H1 (cell line): ENCODE measurements at regions not wholly inside any gene's neighbourhood (a gene's known extent, or its start where the extent isn't known, plus 50 kb on each side); places are given as distances from the start of the nearest gene placed in this dataset.

Experiments
- CHD7 ChIP-seq: fragments of 300-600 bp; sonication (generic); IDR thresholded peaks from 2 replicates; pipeline ENCODE4 v1.7.1; 2012; ENCODE audit warnings: low read length, moderate library complexity, mild to moderate bottlenecking, inconsistent platforms; ENCODE audit not compliant: insufficient replicate concordance
- NRF1 ChIP-seq: IDR thresholded peaks from 2 replicates; pipeline ENCODE4 v1.6.1; 2011; ENCODE audit warnings: mild to moderate bottlenecking, low read depth, low read length, improper control_type of control experiment
- POLR2A ChIP-seq, 2 experiments: IDR thresholded peaks; 1 replicate in 1 of 2; 2 replicates in 1 of 2; pipeline ENCODE4 v1.6.1; 2011; ENCODE audit warnings: low read depth in 2 of 2, low read length in 2 of 2, mild to moderate bottlenecking in 2 of 2; ENCODE audit errors: control extremely low read depth in 1 of 2
- RXRA ChIP-seq: IDR thresholded peaks from 2 replicates; pipeline ENCODE4 v1.6.1; 2011; ENCODE audit warnings: low read depth, mild to moderate bottlenecking, low read length, moderate library complexity; ENCODE audit not compliant: insufficient read depth
- TCF12 ChIP-seq: IDR thresholded peaks from 2 replicates; pipeline ENCODE4 v1.6.1; 2011; ENCODE audit warnings: low read depth, mild to moderate bottlenecking, low read length

DNA sequence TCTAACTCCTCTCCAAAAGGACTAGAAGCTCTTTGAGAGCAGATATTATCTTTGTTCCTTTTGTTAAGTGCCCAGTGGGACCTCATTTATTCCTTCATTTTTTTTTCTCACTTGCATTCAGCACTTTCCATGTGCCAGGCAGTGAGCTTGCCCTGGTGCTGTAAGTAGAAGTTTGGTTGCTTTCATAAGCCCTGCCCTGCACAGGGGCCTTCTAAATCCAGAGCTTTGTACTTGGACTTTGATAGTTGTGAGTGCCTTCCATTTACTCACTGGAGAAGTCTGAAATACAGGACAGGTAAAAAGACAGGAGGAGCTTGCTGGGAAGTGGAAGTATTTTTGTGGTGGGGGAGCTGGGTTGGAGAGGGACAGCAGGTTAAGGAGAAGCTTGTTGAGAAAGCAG is 56.7 kb upstream of the PTCSC3 start (continued):
- no peak for TF ChIP-seq CHD7
- TF ChIP-seq TCF12, result no peak
- TF ChIP-seq POLR2A (IDR thresholded peaks at IDR 0.05; ENCODE audit: control extremely low read depth in 1 of 2, low read depth in 2 of 2, low read length in 2 of 2), result no peak
- TF ChIP-seq NRF1, result no peak
- no peak for TF ChIP-seq RXRA
- TF ChIP-seq, all 59 proteins: peak for 0
